GM12892 (cell line): ENCODE measurements at regions not wholly inside any gene's neighbourhood (a gene's known extent, or its start where the extent isn't known, plus 50 kb on each side); places are given as distances from the start of the nearest gene placed in this dataset.

Source experiments
- DNase-seq: peaks from one replicate; pipeline ENCODE4 v3.0.0; 2011; ENCODE audit not compliant: insufficient read length
- FAIRE-seq: peaks from 2 replicates; lab custom pipeline; 2011; peaks lifted over from hg19 to GRCh38; lab: Jason Lieb, UNC
- POLR2A ChIP-seq: IDR thresholded peaks from 2 replicates; pipeline ENCODE4 v1.6.1; 2011; ENCODE audit warnings: low read depth, low read length, control low read depth
- POLR2AphosphoS5 ChIP-seq: IDR thresholded peaks from 2 replicates; pipeline ENCODE4 v1.6.1; 2011; ENCODE audit warnings: low read depth, low read length, control low read depth
- TAF1 ChIP-seq: IDR thresholded peaks from 2 replicates; pipeline ENCODE4 v1.6.1; 2011; ENCODE audit warnings: low read depth, mild to moderate bottlenecking, control low read depth, low read length, borderline replicate concordance

GRCh38 chr14:38774162-38774561 is 328.9 kb downstream of the SEC23A start:
- DNase-seq (no peak), FAIRE-seq (no peak)
- TF ChIP-seq POLR2AphosphoS5: no peak
- no peak for TF ChIP-seq POLR2A
- no peak for TF ChIP-seq TAF1

GRCh38 chr14:38770251-38770650 is 332.8 kb downstream of the SEC23A start:
- FAIRE-seq (no peak), DNase-seq (no peak)

GRCh38 chr14:38762845-38763244 is 340.2 kb downstream of the SEC23A start:
- TF ChIP-seq TAF1 (no peak), POLR2A (no peak), POLR2AphosphoS5 (no peak)
- DNase-seq: no peak
- FAIRE-seq: no peak

More at GRCh38 chr14:38770251-38770650, 332.8 kb downstream of the SEC23A start:
- no peak for TF ChIP-seq TAF1
- no peak for TF ChIP-seq POLR2A
- no peak for TF ChIP-seq POLR2AphosphoS5

- DNase-seq (no peak), FAIRE-seq (no peak)
- no peak for TF ChIP-seq TAF1
- no peak for TF ChIP-seq POLR2A
- TF ChIP-seq POLR2AphosphoS5: no peak
Measured at GRCh38 chr14:38762426-38762825, 340.6 kb downstream of the SEC23A start.

- TF ChIP-seq TAF1: no peak
- TF ChIP-seq POLR2A: no peak
- TF ChIP-seq POLR2AphosphoS5: no peak
- FAIRE-seq: no peak
- DNase-seq: no peak
Measured at GRCh38 chr14:38761033-38761432, 342.0 kb downstream of the SEC23A start.

- TF ChIP-seq TAF1 (no peak), POLR2A (no peak), POLR2AphosphoS5 (no peak)
- no peak for FAIRE-seq
- no peak for DNase-seq
Measured at GRCh38 chr14:38758661-38759060, 344.4 kb downstream of the SEC23A start.

- no peak for FAIRE-seq
Measured at GRCh38 chr14:38755036-38755435, 348.0 kb downstream of the SEC23A start.

GRCh38 chr14:38752750-38753149 is 350.3 kb downstream of the SEC23A start:
- TF ChIP-seq TAF1 (no peak), POLR2A (no peak), POLR2AphosphoS5 (no peak)
- no peak for FAIRE-seq
- no peak for DNase-seq

More at GRCh38 chr14:38755036-38755435, 348.0 kb downstream of the SEC23A start:
- TF ChIP-seq TAF1: no peak
- no peak for TF ChIP-seq POLR2AphosphoS5
- no peak for TF ChIP-seq POLR2A
- DNase-seq: no peak

GRCh38 chr14:38752341-38752740 is 350.7 kb downstream of the SEC23A start:
- FAIRE-seq (no peak), DNase-seq (no peak)
- TF ChIP-seq POLR2A: no peak
- TF ChIP-seq TAF1: no peak
- no peak for TF ChIP-seq POLR2AphosphoS5

GRCh38 chr14:38751459-38751858 is 351.6 kb downstream of the SEC23A start:
- DNase-seq: no peak
- FAIRE-seq: no peak
- TF ChIP-seq POLR2AphosphoS5: no peak
- no peak for TF ChIP-seq POLR2A
- TF ChIP-seq TAF1: no peak

GRCh38 chr14:38749936-38750335 is 353.1 kb downstream of the SEC23A start:
- FAIRE-seq (no peak), DNase-seq (no peak)
- TF ChIP-seq TAF1 (no peak), POLR2A (no peak), POLR2AphosphoS5 (no peak)

- DNase-seq (no peak), FAIRE-seq (no peak)
- no peak for TF ChIP-seq TAF1
Measured at GRCh38 chr14:38745861-38746260, 357.2 kb downstream of the SEC23A start.

- no peak for DNase-seq
- FAIRE-seq: no peak
- TF ChIP-seq POLR2AphosphoS5 (no peak), POLR2A (no peak), TAF1 (no peak)
Measured at GRCh38 chr14:38743966-38744584, 359.0 kb downstream of the SEC23A start.
